Neural cell (in vitro differentiated cells): ENCODE measurements at regions not wholly inside any gene's neighbourhood (a gene's known extent, or its start where the extent isn't known, plus 50 kb on each side); places are given as distances from the start of the nearest gene placed in this dataset.

ENCODE experiments used
- H2AFZ ChIP-seq: fragments of 200-600, 300-800 bp; sonication (generic), shearing (Covaris generic); 2 replicates; pipeline ENCODE4 v1.6.0; 2014; ENCODE audit warnings: low read depth, mild to moderate bottlenecking, antibody characterized with exemption, low read length, moderate library complexity
- H3F3A ChIP-seq: fragments of 200-600 bp; shearing (Covaris generic); 2 replicates; pipeline ENCODE4 v1.6.1; 2016; ENCODE audit warnings: mild to moderate bottlenecking, moderate library complexity, mixed read lengths, antibody characterized with exemption, low read length; ENCODE audit not compliant: insufficient read depth, poor library complexity, severe bottlenecking
- H3K27ac ChIP-seq: fragments of 200-600, 300-800 bp; sonication (generic), shearing (Covaris generic); 2 replicates; pipeline ENCODE4 v1.5.1; 2014; ENCODE audit warnings: mild to moderate bottlenecking, low read length, moderate library complexity
- H3K27me3 ChIP-seq: fragments of 300-800, 200-600 bp; sonication (generic), shearing (Covaris generic); 2 replicates; pipeline ENCODE4 v1.6.0; 2014; ENCODE audit warnings: mild to moderate bottlenecking, low read depth, low read length, moderate library complexity; ENCODE audit not compliant: insufficient read depth
- H3K36me3 ChIP-seq: fragments of 300-800, 200-600 bp; sonication (generic), shearing (Covaris generic); 2 replicates; pipeline ENCODE4 v1.5.1; 2014; ENCODE audit warnings: mild to moderate bottlenecking, antibody characterized with exemption, low read length, moderate library complexity; ENCODE audit not compliant: insufficient read depth
- H3K4me2 ChIP-seq: fragments of 300-800, 200-600 bp; sonication (generic), shearing (Covaris generic); 2 replicates; pipeline ENCODE4 v1.6.0; 2014; ENCODE audit warnings: mild to moderate bottlenecking, low read length
- H3K4me3 ChIP-seq: fragments of 300-800, 200-600 bp; sonication (generic), shearing (Covaris generic); 2 replicates; pipeline ENCODE4 v1.5.1; 2014; ENCODE audit warnings: mild to moderate bottlenecking, low read length, moderate library complexity
- H3K79me2 ChIP-seq: fragments of 200-600 bp; shearing (Covaris generic); replicated peaks from 2 replicates; pipeline ENCODE4 v1.6.0; 2014; ENCODE audit warnings: mild to moderate bottlenecking, low read length, moderate library complexity; ENCODE audit not compliant: insufficient read depth
- H3K9ac ChIP-seq: fragments of 300-800, 200-600 bp; sonication (generic), shearing (Covaris generic); 2 replicates; pipeline ENCODE4 v1.6.1; 2016; ENCODE audit warnings: mild to moderate bottlenecking, low read length, mixed read lengths
- H3K9me2 ChIP-seq: fragments of 200-600 bp; shearing (Covaris generic); 2 replicates; pipeline ENCODE4 v1.6.1; 2016; ENCODE audit warnings: mild to moderate bottlenecking, low read length, mixed read lengths; ENCODE audit not compliant: insufficient read depth
- H3K9me3 ChIP-seq: fragments of 200-600, 300-800 bp; sonication (generic), shearing (Covaris generic); 2 replicates; pipeline ENCODE4 v1.6.1; 2016; ENCODE audit warnings: mild to moderate bottlenecking, mixed run types, low read length, moderate library complexity, mixed read lengths
- H4K20me1 ChIP-seq: fragments of 200-600 bp; shearing (Covaris generic); 2 replicates; pipeline ENCODE4 v1.6.1; 2016; ENCODE audit warnings: mild to moderate bottlenecking, mixed run types; ENCODE audit not compliant: insufficient read depth
- CTCF ChIP-seq: fragments of 450-650 bp; IDR thresholded peaks from 2 replicates; pipeline ENCODE4 v1.5.1; 2014; ENCODE audit warnings: antibody characterized with exemption, mild to moderate bottlenecking, moderate library complexity; ENCODE audit not compliant: poor library complexity, severe bottlenecking
- EP300 ChIP-seq: fragments of 450-650 bp; conservative IDR thresholded peaks from 2 replicates; pipeline ENCODE4 v1.6.1; 2014; ENCODE audit warnings: antibody characterized with exemption, mild to moderate bottlenecking, moderate library complexity; ENCODE audit not compliant: poor library complexity, severe bottlenecking
- EZH2 ChIP-seq: fragments of 200-600, 300-800 bp; shearing (Covaris generic), sonication (generic); IDR thresholded peaks from 2 replicates; pipeline ENCODE4 v1.6.1; 2014; ENCODE audit warnings: antibody characterized with exemption, low read length, borderline replicate concordance, mild to moderate bottlenecking; ENCODE audit not compliant: insufficient read depth, poor library complexity, severe bottlenecking
- MXI1 ChIP-seq: fragments of 450-650 bp; conservative IDR thresholded peaks from 2 replicates; pipeline ENCODE4 v1.6.1; 2014; ENCODE audit warnings: antibody characterized with exemption, mild to moderate bottlenecking; ENCODE audit not compliant: poor library complexity, severe bottlenecking
- POLR2AphosphoS5 ChIP-seq: IDR thresholded peaks from 2 replicates; pipeline ENCODE4 v1.6.1; 2012
- RAD21 ChIP-seq: fragments of 450-650 bp; conservative IDR thresholded peaks from 2 replicates; pipeline ENCODE4 v1.6.1; 2014; ENCODE audit warnings: antibody characterized with exemption, mild to moderate bottlenecking, moderate library complexity
- REST ChIP-seq: IDR thresholded peaks from 2 replicates; pipeline ENCODE4 v1.6.1; 2012; ENCODE audit warnings: borderline replicate concordance
- SMC3 ChIP-seq: fragments of 450-650 bp; conservative IDR thresholded peaks from 2 replicates; pipeline ENCODE4 v1.6.1; 2014; ENCODE audit warnings: antibody characterized with exemption, mild to moderate bottlenecking, moderate library complexity; ENCODE audit not compliant: poor library complexity
- TAF1 ChIP-seq: IDR thresholded peaks from 2 replicates; pipeline ENCODE4 v1.6.1; 2012; ENCODE audit warnings: low read depth

GRCh38 chr3:41101231-41101630 is 98.1 kb upstream of the CTNNB1 start:
- Histone ChIP-seq H3K4me2 (no peak overlapping the region), H2AFZ (no peak overlapping the region), H3K9me3 (no peaks in the 10 kb centered on the region), H3K9me2 (no peaks in the 10 kb centered on the region), H3K27me3 (no peaks in the 10 kb centered on the region), H3K79me2 (no peaks in the 10 kb centered on the region), H4K20me1 (no peaks in the 10 kb centered on the region), H3F3A (no peaks in the 10 kb centered on the region), H3K27ac (no peak overlapping the region), H3K4me3 (no peak overlapping the region), H3K9ac (no peak overlapping the region), H3K36me3 (no peaks in the 10 kb centered on the region)
- TF ChIP-seq REST: no peak
- TF ChIP-seq TAF1: no peak
- TF ChIP-seq POLR2AphosphoS5: no peak
- no peak for TF ChIP-seq EZH2

- Histone ChIP-seq H2AFZ (no peak overlapping the region), H3K36me3 (no peaks in the 10 kb centered on the region)
- TF ChIP-seq POLR2AphosphoS5 (no peak), EZH2 (no peak), EP300 (no peak), RAD21 (no peak), TAF1 (no peak), SMC3 (no peak), REST (no peak), CTCF (no peak), MXI1 (no peak)
Measured at GRCh38 chr3:41102053-41102556, 97.2 kb upstream of the CTNNB1 start.

More at GRCh38 chr3:41102053-41102556, 97.2 kb upstream of the CTNNB1 start:
- no peaks in the 10 kb centered on the region for H3K9me2 ChIP-seq
- no peak overlapping the region for H3K4me3 ChIP-seq
- H3K27ac ChIP-seq: no peak overlapping the region
- no peak overlapping the region for H3K9ac ChIP-seq
- H3K9me3 ChIP-seq: no peaks in the 10 kb centered on the region
- H3K27me3 ChIP-seq: no peaks in the 10 kb centered on the region
- H3K79me2 ChIP-seq: no peaks in the 10 kb centered on the region
- no peaks in the 10 kb centered on the region for H4K20me1 ChIP-seq
- no peaks in the 10 kb centered on the region for H3F3A ChIP-seq
- H3K4me2 ChIP-seq: no peak overlapping the region
